ENCODE measurements at regions not wholly inside any gene's neighbourhood (a gene's known extent, or its start where the extent isn't known, plus 50 kb on each side); places are given as distances from the start of the nearest gene placed in this dataset.

- TF ChIP-seq CTCF (IDR thresholded peaks at IDR 0.05), result no peak
- TF ChIP-seq POLR2A (IDR thresholded peaks at IDR 0.05), result no peak
These were observed 281.1 kb downstream of the MAP2K6 start for GRCh38 chr17:69695646-69696045.
